ENCODE measurements at regions not wholly inside any gene's neighbourhood (a gene's known extent, or its start where the extent isn't known, plus 50 kb on each side); places are given as distances from the start of the nearest gene placed in this dataset.
"Not testable (repeated sequence)": the region's sequence is repeated elsewhere in the genome, so short reads cannot be mapped to it uniquely, and the experiment has no call there.

- DNase-seq = no peak
Measured at GRCh38 chr7:101744588-101744987, 72.8 kb upstream of the CUX1 start.

GRCh38 chr7:101746314-101746713, 71.1 kb upstream of the CUX1 start:
- DNase-seq = no peak

- DNase-seq = no peak
Measured at GRCh38 chr7:101747053-101747878, 70.2 kb upstream of the CUX1 start.

GRCh38 chr7:101747879-101748345, 69.5 kb upstream of the CUX1 start:
- no peak for DNase-seq

GRCh38 chr7:101749891-101750290, 67.5 kb upstream of the CUX1 start:
- no peak for DNase-seq

- no peak for DNase-seq
Measured at GRCh38 chr7:101753316-101753715, 64.1 kb upstream of the CUX1 start.

- no peak for DNase-seq
Measured at GRCh38 chr7:101754424-101755159, 62.8 kb upstream of the CUX1 start.

GRCh38 chr7:101757879-101758278, 59.5 kb upstream of the CUX1 start:
- no peak for DNase-seq

- DNase-seq = not testable (repeated sequence)
Measured at GRCh38 chr7:101758519-101758918, 58.9 kb upstream of the CUX1 start.

GRCh38 chr7:101764221-101764620, 53.2 kb upstream of the CUX1 start:
- no peak for DNase-seq

- no peak for DNase-seq
Measured at GRCh38 chr7:101767544-101767943, 49.9 kb upstream of the CUX1 start.

Measured in activated CD8-positive, alpha-beta memory T cell treated with anti-CD3 and anti-CD28 coated beads, Interleukin-2, amount 50 U/mL, for 48 hours (primary cell).